ENCODE measurements at regions not wholly inside any gene's neighbourhood (a gene's known extent, or its start where the extent isn't known, plus 50 kb on each side); places are given as distances from the start of the nearest gene placed in this dataset.

DNA sequence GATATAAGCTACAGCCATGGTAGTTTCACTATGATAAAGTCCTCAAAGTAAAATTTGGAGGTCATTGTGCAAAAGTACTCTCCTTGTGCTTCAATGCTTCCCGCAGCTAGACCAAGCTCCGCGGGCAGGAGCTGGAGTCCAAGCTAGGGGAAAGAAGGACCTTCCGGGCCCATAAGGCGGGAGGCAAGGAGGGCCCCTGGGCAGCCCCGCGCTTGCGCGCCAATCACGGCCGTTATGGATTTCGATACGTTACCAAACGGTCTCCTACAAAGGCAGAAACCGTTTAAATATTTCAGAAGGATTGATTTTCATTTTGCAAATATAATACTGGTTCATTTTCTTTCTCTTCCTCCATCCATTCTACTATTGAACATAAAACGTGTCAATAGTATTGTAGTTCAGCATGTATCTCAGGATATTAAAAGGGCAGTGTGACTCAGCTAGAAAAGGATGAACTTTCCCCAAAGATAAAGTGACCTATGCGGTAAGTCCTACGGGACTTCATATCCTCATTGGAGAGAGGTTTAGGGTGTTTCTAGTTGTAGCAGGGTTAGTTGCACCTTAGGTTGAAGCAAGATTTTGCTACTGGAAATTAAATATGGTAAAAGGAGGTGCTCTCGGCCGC is 128.0 kb downstream of the KIF20B start:
- H3K4me3 ChIP-seq (ENCODE audit: low read length in 2 of 2) = no peak overlapping the region
- H3K9me3 ChIP-seq (ENCODE audit: control insufficient read depth, low read length) = peaks cover 1% of the 10 kb centered on the region
- H3K4me1 ChIP-seq (ENCODE audit: control insufficient read depth in 1 of 2, insufficient read depth in 2 of 2, low read length in 2 of 2) = no peaks in the 10 kb centered on the region
- intact Hi-C loops (cut with DNase I) = no loop called here
- H3K36me3 ChIP-seq (ENCODE audit: control insufficient read depth in 1 of 2, insufficient read depth in 2 of 2, low read length in 1 of 2) = no peaks in the 10 kb centered on the region
- H3K27ac ChIP-seq (ENCODE audit: low read depth in 1 of 2, low read length in 2 of 2) = no peak overlapping the region
- no peak for ATAC-seq (ENCODE audit: low FRiP score)
- DNase-seq = no peak
- H3K27me3 ChIP-seq (ENCODE audit: control insufficient read depth in 1 of 2, insufficient read depth in 2 of 2, low read length in 1 of 2) = no peaks in the 10 kb centered on the region
- WGBS, 2 donors = 93 to 97% methylated on average over 20 of the region's 20 CpGs

DNA sequence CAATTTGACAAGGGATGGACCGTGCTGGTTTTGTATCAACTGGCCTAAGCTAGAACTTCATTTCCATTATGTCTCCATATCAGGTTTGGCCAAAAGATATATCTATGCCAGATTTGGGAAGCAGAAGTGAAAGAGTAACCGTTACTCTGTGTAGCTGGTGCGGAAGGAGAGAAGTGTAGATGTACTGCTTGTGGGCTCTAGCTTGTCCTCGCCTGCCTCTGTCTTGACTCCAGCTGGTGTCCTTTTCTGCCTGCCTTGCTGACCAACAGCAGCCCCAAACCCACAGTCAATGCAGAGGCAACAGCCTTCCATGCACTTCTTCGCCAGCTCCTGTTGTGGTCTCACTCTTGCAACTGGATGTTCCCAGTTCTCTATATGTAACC is 128.5 kb downstream of the KIF20B start:
- Histone ChIP-seq H3K4me1 (ENCODE audit: control insufficient read depth in 1 of 2, insufficient read depth in 2 of 2, low read length in 2 of 2) (no peaks in the 10 kb centered on the region), H3K9me3 (ENCODE audit: control insufficient read depth, low read length) (peaks cover 1% of the 10 kb centered on the region), H3K4me3 (ENCODE audit: low read length in 2 of 2) (no peak overlapping the region), H3K27ac (ENCODE audit: low read depth in 1 of 2, low read length in 2 of 2) (no peak overlapping the region), H3K36me3 (ENCODE audit: control insufficient read depth in 1 of 2, insufficient read depth in 2 of 2, low read length in 1 of 2) (no peaks in the 10 kb centered on the region), H3K27me3 (ENCODE audit: control insufficient read depth in 1 of 2, insufficient read depth in 2 of 2, low read length in 1 of 2) (no peaks in the 10 kb centered on the region)
- DNase-seq = no peak
- ATAC-seq (ENCODE audit: low FRiP score) = no peak
- WGBS, 2 donors = 94 to 97% methylated on average over 5 of the region's 5 CpGs
- intact Hi-C loops (cut with DNase I) = no loop called here

DNA sequence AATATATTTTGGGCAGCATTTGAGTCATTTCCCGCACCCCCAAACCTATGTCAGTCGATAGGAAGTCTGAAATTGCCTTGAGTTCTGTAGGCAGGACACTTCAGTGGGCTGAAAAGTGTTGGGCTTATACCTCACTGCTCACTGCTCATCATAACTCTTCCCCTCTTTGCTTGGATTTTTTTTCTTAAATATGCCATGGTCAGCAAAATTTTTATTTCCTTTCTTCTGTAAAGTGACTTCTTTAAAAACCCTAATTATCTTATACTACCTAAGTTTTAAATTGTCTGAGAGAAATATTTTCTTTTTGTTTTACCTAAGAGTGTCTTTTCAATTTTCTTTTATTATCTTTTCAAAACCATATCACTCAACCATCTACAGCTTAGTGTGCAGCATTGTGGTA is 129.2 kb downstream of the KIF20B start:
- no peaks in the 10 kb centered on the region for H3K36me3 ChIP-seq (ENCODE audit: control insufficient read depth in 1 of 2, insufficient read depth in 2 of 2, low read length in 1 of 2)
- DNase-seq (no peak), ATAC-seq (ENCODE audit: low FRiP score) (no peak)
- WGBS, 2 donors = 70 to 74% methylated on average over 2 of the region's 2 CpGs
- no peak overlapping the region for H3K4me3 ChIP-seq (ENCODE audit: low read length in 2 of 2)
- H3K9me3 ChIP-seq (ENCODE audit: control insufficient read depth, low read length) = peaks cover 1% of the 10 kb centered on the region
- H3K27me3 ChIP-seq (ENCODE audit: control insufficient read depth in 1 of 2, insufficient read depth in 2 of 2, low read length in 1 of 2) = no peaks in the 10 kb centered on the region
- H3K27ac ChIP-seq (ENCODE audit: low read depth in 1 of 2, low read length in 2 of 2) = no peak overlapping the region
- H3K4me1 ChIP-seq (ENCODE audit: control insufficient read depth in 1 of 2, insufficient read depth in 2 of 2, low read length in 2 of 2) = no peaks in the 10 kb centered on the region
- intact Hi-C loops (cut with DNase I) = no loop called here

DNA sequence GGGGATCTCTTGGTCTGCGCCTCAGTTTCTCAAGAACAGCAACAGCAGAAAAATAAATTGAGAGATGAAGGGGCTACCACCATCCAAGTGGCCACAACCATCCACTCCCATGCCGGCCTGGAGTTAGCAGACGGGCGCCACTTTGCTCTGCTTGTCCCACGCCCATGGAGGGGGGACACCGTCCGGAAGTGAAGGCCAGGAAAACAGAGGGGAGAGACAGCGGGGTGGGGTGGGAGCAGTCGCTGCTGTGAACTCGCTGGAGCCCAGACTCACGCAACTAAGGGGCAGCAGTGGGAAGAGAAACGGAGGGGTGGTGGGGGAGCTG is 135.4 kb downstream of the KIF20B start:
- ATAC-seq (ENCODE audit: low FRiP score) (peak; percentile 40), DNase-seq (no peak)
- Histone ChIP-seq H3K36me3 (ENCODE audit: control insufficient read depth in 1 of 2, insufficient read depth in 2 of 2, low read length in 1 of 2) (no peaks in the 10 kb centered on the region), H3K9me3 (ENCODE audit: control insufficient read depth, low read length) (peaks cover 1% of the 10 kb centered on the region), H3K27me3 (ENCODE audit: control insufficient read depth in 1 of 2, insufficient read depth in 2 of 2, low read length in 1 of 2) (no peaks in the 10 kb centered on the region), H3K4me3 (ENCODE audit: low read length in 2 of 2) (peak overlapping the region in 1 of 2 donors; percentile 81), H3K4me1 (ENCODE audit: control insufficient read depth in 1 of 2, insufficient read depth in 2 of 2, low read length in 2 of 2) (no peaks in the 10 kb centered on the region), H3K27ac (ENCODE audit: low read depth in 1 of 2, low read length in 2 of 2) (no peak overlapping the region)
- WGBS, 2 donors = 39 to 52% methylated on average over 12 of the region's 12 CpGs
- intact Hi-C loops (cut with DNase I) = no loop called here

DNA sequence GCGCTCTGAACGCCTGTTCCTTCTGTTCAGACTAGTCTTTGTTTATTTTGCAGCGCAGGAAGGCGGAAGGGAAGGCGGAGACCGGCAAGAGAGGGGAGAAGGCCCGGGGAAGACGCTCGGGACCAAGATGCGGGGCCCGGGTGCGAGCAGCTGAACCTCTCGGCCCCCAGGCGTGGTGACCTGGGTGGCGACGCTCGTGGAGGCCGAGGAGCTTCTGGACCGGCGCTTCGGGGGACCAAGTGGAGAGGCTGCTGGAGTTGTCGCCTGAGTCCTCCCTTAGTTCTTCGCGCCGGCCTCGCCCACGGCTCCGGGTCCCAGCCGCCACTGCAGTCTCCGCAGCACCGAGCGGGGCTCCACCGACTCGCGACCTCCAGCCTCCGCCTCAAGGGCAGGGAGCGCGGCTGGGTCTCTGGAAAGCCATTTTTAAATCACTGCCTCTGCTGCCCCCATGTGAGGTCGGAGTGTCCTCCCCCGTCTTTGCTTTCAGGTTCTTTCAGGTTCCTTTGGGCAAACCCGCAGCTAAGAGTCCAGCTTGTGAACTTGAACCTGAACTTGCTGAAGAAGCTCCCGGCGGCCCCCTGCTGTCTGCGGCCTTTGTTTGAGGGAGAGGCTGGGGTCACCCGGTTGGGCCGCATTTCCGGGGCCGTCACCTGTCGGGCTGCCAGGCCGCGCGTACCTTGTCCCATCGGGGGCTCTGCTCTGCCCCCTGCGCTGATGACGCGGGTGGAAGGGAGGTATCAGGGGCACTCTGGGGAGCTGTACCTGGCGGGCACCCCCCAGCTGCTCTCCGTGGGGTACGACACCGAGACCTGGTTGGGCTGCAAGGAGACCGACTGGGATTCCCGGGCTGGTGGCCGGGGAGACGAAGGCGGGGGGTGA is 136.0 kb downstream of the KIF20B start:
- Histone ChIP-seq H3K36me3 (ENCODE audit: control insufficient read depth in 1 of 2, insufficient read depth in 2 of 2, low read length in 1 of 2) (no peaks in the 10 kb centered on the region), H3K4me3 (ENCODE audit: low read length in 2 of 2) (peak overlapping the region; percentile 64 to 81), H3K27ac (ENCODE audit: low read depth in 1 of 2, low read length in 2 of 2) (no peak overlapping the region), H3K27me3 (ENCODE audit: control insufficient read depth in 1 of 2, insufficient read depth in 2 of 2, low read length in 1 of 2) (no peaks in the 10 kb centered on the region), H3K4me1 (ENCODE audit: control insufficient read depth in 1 of 2, insufficient read depth in 2 of 2, low read length in 2 of 2) (no peaks in the 10 kb centered on the region), H3K9me3 (ENCODE audit: control insufficient read depth, low read length) (peaks cover 1% of the 10 kb centered on the region)
- ATAC-seq (ENCODE audit: low FRiP score) (peak; percentile 74), DNase-seq (peak in 1 of 2 donors; percentile 62)
- WGBS, 2 donors = 1 to 3% methylated on average over 61 to 65 of the region's 65 CpGs
- intact Hi-C loops (cut with DNase I) = no loop called here

DNA sequence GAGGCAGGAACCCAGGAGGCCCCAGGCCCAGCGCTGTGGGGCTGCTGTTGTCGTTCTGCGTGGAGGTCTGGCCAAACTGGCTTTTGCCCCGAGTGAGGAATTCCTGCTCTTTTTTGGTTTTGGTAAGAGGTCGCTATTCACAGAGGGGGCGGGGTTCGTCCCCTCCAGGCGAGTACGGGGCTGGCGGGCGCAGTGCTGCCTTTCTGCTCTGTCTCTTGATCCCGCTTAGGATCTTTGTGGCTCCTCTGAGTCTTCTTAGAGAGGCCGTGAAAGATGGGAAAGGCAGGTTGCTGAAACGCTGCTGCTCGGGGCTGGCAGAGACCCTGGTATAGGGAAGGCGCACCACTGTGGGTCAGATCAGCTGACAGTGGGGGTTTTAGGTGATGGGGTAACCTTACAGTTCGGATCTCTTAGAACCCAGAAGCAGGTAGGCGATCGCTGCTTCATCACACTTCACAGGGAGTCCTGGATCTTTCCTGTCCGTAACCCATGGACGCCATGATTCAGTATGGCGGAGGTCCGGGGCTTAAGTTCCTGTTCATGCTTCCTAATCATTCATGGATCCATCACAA is 136.7 kb downstream of the KIF20B start:
- no peaks in the 10 kb centered on the region for H3K36me3 ChIP-seq (ENCODE audit: control insufficient read depth in 1 of 2, insufficient read depth in 2 of 2, low read length in 1 of 2)
- H3K4me3 ChIP-seq (ENCODE audit: low read length in 2 of 2) = peak overlapping the region; percentile 64 to 81
- H3K27me3 ChIP-seq (ENCODE audit: control insufficient read depth in 1 of 2, insufficient read depth in 2 of 2, low read length in 1 of 2) = no peaks in the 10 kb centered on the region
- DNase-seq (no peak), ATAC-seq (ENCODE audit: low FRiP score) (no peak)
- no peaks in the 10 kb centered on the region for H3K4me1 ChIP-seq (ENCODE audit: control insufficient read depth in 1 of 2, insufficient read depth in 2 of 2, low read length in 2 of 2)
- peaks cover 1% of the 10 kb centered on the region for H3K9me3 ChIP-seq (ENCODE audit: control insufficient read depth, low read length)
- intact Hi-C loops (cut with DNase I) = no loop called here
- no peak overlapping the region for H3K27ac ChIP-seq (ENCODE audit: low read depth in 1 of 2, low read length in 2 of 2)
- 34 to 44% methylated on average over 23 of the region's 23 CpGs for WGBS, 2 donors

DNA sequence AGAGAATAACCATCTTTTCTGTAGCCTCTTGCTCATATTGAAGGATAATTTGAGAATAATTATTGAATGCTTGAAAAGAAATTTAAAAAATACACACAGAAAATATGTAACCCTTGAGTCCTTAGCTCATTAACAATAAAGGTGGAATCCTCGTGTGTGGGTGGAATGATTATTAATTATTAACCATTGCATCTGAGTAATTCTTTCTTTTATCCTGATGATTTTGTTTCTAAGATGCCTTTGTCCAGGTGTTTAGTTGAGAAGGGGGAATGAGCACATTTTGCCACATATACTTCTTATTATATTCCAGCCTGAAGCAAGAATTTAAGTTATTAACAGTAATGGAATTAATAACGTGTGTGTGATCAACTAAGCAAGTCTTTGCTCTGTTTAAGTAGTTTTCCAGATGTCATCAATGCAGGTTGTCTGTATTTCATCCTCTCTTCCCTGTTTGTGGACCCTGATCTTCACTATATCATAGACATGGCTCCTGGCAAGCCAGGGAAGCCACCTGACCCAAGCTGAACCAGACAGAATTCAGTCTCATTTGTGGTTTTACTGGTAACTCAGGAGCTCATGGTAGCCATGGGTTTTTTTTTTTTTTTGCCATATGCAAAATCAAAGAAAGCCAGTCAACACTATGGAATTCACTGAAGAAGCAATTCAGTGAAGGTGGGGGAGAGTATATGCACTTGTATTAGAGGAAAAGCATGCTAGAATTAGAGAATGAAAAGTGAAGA is 144.3 kb downstream of the KIF20B start:
- intact Hi-C loops (cut with DNase I) = no loop called here
- ATAC-seq (ENCODE audit: low FRiP score) = no peak

DNA sequence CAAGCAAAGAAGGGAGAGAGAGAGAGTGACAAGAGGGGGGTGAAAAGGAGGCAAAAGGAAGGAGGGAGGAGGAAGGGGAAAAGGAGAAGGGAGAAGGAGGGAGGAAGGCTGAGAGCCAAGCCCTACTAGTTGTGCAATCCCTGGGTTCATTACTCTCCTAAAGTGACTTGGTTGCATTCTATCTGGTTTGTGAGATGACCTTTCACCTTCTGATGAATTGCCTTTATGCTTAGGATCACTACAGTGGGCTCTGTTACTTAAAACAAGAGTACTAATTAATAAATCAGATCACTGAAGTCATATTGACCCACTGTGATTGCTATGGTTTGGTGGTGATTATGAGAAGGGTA is 144.9 kb downstream of the KIF20B start:
- Histone ChIP-seq H3K27ac (ENCODE audit: low read depth in 1 of 2, low read length in 2 of 2) (no peak overlapping the region), H3K9me3 (ENCODE audit: control insufficient read depth, low read length) (no peaks in the 10 kb centered on the region), H3K4me1 (ENCODE audit: control insufficient read depth in 1 of 2, insufficient read depth in 2 of 2, low read length in 2 of 2) (peaks cover 0 to 2% of the 10 kb centered on the region in 2 donors), H3K36me3 (ENCODE audit: control insufficient read depth in 1 of 2, insufficient read depth in 2 of 2, low read length in 1 of 2) (no peaks in the 10 kb centered on the region), H3K4me3 (ENCODE audit: low read length in 2 of 2) (no peak overlapping the region), H3K27me3 (ENCODE audit: control insufficient read depth in 1 of 2, insufficient read depth in 2 of 2, low read length in 1 of 2) (no peaks in the 10 kb centered on the region)
- DNase-seq = no peak
- ATAC-seq (ENCODE audit: low FRiP score) = no peak
- intact Hi-C loops (cut with DNase I) = no loop called here

More for the DNA sequence above, 144.3 kb downstream of the KIF20B start:
- 81 to 87% methylated on average over 2 of the region's 2 CpGs for WGBS, 2 donors
- Histone ChIP-seq H3K27me3 (ENCODE audit: control insufficient read depth in 1 of 2, insufficient read depth in 2 of 2, low read length in 1 of 2) (no peaks in the 10 kb centered on the region), H3K27ac (ENCODE audit: low read depth in 1 of 2, low read length in 2 of 2) (no peak overlapping the region), H3K36me3 (ENCODE audit: control insufficient read depth in 1 of 2, insufficient read depth in 2 of 2, low read length in 1 of 2) (no peaks in the 10 kb centered on the region), H3K4me1 (ENCODE audit: control insufficient read depth in 1 of 2, insufficient read depth in 2 of 2, low read length in 2 of 2) (peaks cover 0 to 1% of the 10 kb centered on the region in 2 donors), H3K9me3 (ENCODE audit: control insufficient read depth, low read length) (no peaks in the 10 kb centered on the region), H3K4me3 (ENCODE audit: low read length in 2 of 2) (no peak overlapping the region)
- no peak for DNase-seq

Measured in aorta (tissue), 5 donors.